C4-2B (cell line): ENCODE measurements at regions not wholly inside any gene's neighbourhood (a gene's known extent, or its start where the extent isn't known, plus 50 kb on each side); places are given as distances from the start of the nearest gene placed in this dataset.

Source experiments
- ZFX ChIP-seq: fragments of 450-650 bp; IDR thresholded peaks from 2 replicates; pipeline ENCODE4 v1.6.1; 2017
- TF ChIP-seq, protein P1 (sequence below): fragments of 450-650 bp; conservative IDR thresholded peaks from 2 replicates; pipeline ENCODE4 v1.5.1; 2017; ENCODE audit warnings: mild to moderate bottlenecking

DNA sequence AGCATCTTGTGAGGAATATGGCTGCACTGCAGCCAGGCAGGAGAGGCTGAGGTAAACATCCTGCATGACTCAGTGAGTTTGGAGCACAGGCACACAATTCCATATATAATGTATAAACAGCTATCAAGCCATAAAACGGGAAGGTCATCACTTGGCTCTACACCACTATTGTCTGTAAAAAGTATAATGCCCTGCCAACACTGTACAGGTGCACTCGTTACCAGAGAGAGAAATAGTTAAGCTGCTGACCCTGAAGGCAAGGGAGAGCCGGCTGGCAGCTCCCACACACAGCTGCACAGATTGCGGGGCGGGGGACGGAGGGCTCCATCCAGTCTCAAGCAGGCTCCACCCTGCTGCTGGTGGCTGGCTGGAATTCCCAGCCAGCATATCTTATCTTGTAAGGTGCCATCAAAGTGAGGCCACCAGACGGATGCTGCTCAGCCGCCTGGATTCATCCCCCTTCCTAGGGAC, 668.1 kb downstream of the SLITRK5 start:
- TF ChIP-seq, protein P1, sequence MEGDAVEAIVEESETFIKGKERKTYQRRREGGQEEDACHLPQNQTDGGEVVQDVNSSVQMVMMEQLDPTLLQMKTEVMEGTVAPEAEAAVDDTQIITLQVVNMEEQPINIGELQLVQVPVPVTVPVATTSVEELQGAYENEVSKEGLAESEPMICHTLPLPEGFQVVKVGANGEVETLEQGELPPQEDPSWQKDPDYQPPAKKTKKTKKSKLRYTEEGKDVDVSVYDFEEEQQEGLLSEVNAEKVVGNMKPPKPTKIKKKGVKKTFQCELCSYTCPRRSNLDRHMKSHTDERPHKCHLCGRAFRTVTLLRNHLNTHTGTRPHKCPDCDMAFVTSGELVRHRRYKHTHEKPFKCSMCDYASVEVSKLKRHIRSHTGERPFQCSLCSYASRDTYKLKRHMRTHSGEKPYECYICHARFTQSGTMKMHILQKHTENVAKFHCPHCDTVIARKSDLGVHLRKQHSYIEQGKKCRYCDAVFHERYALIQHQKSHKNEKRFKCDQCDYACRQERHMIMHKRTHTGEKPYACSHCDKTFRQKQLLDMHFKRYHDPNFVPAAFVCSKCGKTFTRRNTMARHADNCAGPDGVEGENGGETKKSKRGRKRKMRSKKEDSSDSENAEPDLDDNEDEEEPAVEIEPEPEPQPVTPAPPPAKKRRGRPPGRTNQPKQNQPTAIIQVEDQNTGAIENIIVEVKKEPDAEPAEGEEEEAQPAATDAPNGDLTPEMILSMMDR = no peak
- no peak for TF ChIP-seq ZFX
